IMR-90 (cell line): ENCODE measurements at regions not wholly inside any gene's neighbourhood (a gene's known extent, or its start where the extent isn't known, plus 50 kb on each side); places are given as distances from the start of the nearest gene placed in this dataset.

Experiments
- ATAC-seq: fragments of 200-7000 bp; cut with Tn5 transposase; 2 replicates; pipeline ENCODE4 v1.9.1; 2020; ENCODE audit warnings: low read depth, mild to moderate bottlenecking, moderate library complexity
- BruUV-seq: library from RNA; stranded (reverse); fragments of 400-500 nt; replicated peaks from 2 replicates; lab custom pipeline; 2021; lab: Mats Ljungman, UMichigan
- CTCF ChIA-PET: fragments of 300-600 bp; formaldehyde crosslinking; extraction: SDS; loops from one replicate; lab custom pipeline; 2021; ENCODE audit warnings: antibody characterized with exemption; lab: Yijun Ruan, JAX
- POLR2A ChIA-PET: fragments of 300-600 bp; sonication (Branson Sonifier 250); formaldehyde crosslinking; loops from one replicate; lab custom pipeline; 2022; ENCODE audit warnings: antibody characterized with exemption; ENCODE audit not compliant: unreplicated experiment; lab: Charles Lee
- DNase-seq: peaks from one replicate; pipeline ENCODE4 v3.0.0; 2013
- H2AFZ ChIP-seq: replicated peaks from 2 replicates; pipeline ENCODE3; 2013; ENCODE audit warnings: low read length, mild to moderate bottlenecking; ENCODE audit not compliant: poor library complexity
- H2AK5ac ChIP-seq: 2 replicates; pipeline ENCODE4 v1.6.1; 2013; ENCODE audit warnings: low read depth, low read length, inconsistent platforms
- H2AK9ac ChIP-seq: replicated peaks from 2 replicates; pipeline ENCODE3; 2013; ENCODE audit warnings: mild to moderate bottlenecking, low read depth, low read length, moderate library complexity; ENCODE audit not compliant: poor library complexity
- H2BK120ac ChIP-seq: 2 replicates; pipeline ENCODE4 v1.6.1; 2013; ENCODE audit warnings: low read depth, low read length, inconsistent platforms
- H2BK15ac ChIP-seq: 3 replicates; pipeline ENCODE4 v1.6.1; 2013; ENCODE audit warnings: low read depth, low read length, inconsistent platforms
- H2BK20ac ChIP-seq: 2 replicates; pipeline ENCODE4 v1.6.1; 2013; ENCODE audit warnings: low read depth, mild to moderate bottlenecking, inconsistent platforms, low read length, moderate library complexity
- H2BK5ac ChIP-seq: 2 replicates; pipeline ENCODE4 v1.6.1; 2013; ENCODE audit warnings: mild to moderate bottlenecking, low read depth, low read length, inconsistent platforms; ENCODE audit not compliant: poor library complexity, severe bottlenecking
- H3K14ac ChIP-seq: replicated peaks from 2 replicates; pipeline ENCODE4 v1.6.1; 2013; ENCODE audit warnings: low read depth, low read length, inconsistent platforms
- H3K18ac ChIP-seq: 2 replicates; pipeline ENCODE4 v1.6.1; 2013; ENCODE audit warnings: low read depth, low read length, control low read depth
- H3K23ac ChIP-seq: 2 replicates; pipeline ENCODE4 v1.6.1; 2013; ENCODE audit warnings: low read depth, low read length, inconsistent platforms
- H3K27ac ChIP-seq: 2 replicates; pipeline ENCODE4 v1.5.1; 2013; ENCODE audit warnings: mild to moderate bottlenecking, control low read depth, low read length; ENCODE audit not compliant: insufficient read depth
- H3K27me3 ChIP-seq: 2 replicates; pipeline ENCODE4 v1.6.1; 2013; ENCODE audit warnings: low read length; ENCODE audit not compliant: control insufficient read depth, insufficient read depth
- H3K36me3 ChIP-seq: 2 replicates; pipeline ENCODE4 v1.6.1; 2013; ENCODE audit warnings: low read length, mixed read lengths; ENCODE audit not compliant: control insufficient read depth, insufficient read depth
- H3K4ac ChIP-seq: 2 replicates; pipeline ENCODE4 v1.6.1; 2013; ENCODE audit warnings: low read depth, low read length, inconsistent platforms
- H3K4me1 ChIP-seq: 2 replicates; pipeline ENCODE4 v1.6.1; 2013; ENCODE audit warnings: low read length, mixed read lengths; ENCODE audit not compliant: control insufficient read depth, insufficient read depth
- H3K4me2 ChIP-seq: 2 replicates; pipeline ENCODE4 v1.6.1; 2013; ENCODE audit warnings: low read depth, mild to moderate bottlenecking, control low read depth, low read length, moderate library complexity
- H3K4me3 ChIP-seq: 2 replicates; pipeline ENCODE4 v1.5.1; 2013; ENCODE audit warnings: low read depth, mild to moderate bottlenecking, control low read depth, low read length, moderate library complexity; ENCODE audit not compliant: insufficient read depth
- H3K56ac ChIP-seq: 2 replicates; pipeline ENCODE4 v1.6.1; 2013; ENCODE audit warnings: low read length, inconsistent platforms; ENCODE audit not compliant: insufficient read depth; ENCODE audit errors: extremely low read depth
- H3K79me1 ChIP-seq, 2 experiments: 2 replicates each; pipeline ENCODE4 v1.6.1; 2013; ENCODE audit warnings: low read length in 2 of 2, inconsistent platforms in 1 of 2, low read depth in 1 of 2
- H3K9ac ChIP-seq: 2 replicates; pipeline ENCODE4 v1.6.1; 2013; ENCODE audit warnings: low read depth, low read length, control low read depth
- H3K9me1 ChIP-seq: 2 replicates; pipeline ENCODE4 v1.6.1; 2013; ENCODE audit warnings: low read length, inconsistent platforms; ENCODE audit not compliant: insufficient read depth
- H3K9me3 ChIP-seq: 2 replicates; pipeline ENCODE4 v1.6.1; 2013; ENCODE audit warnings: low read length; ENCODE audit not compliant: control insufficient read depth, insufficient read depth
- H4K20me1 ChIP-seq: 2 replicates; pipeline ENCODE4 v1.6.1; 2013; ENCODE audit warnings: low read length, inconsistent platforms; ENCODE audit not compliant: insufficient read depth
- H4K5ac ChIP-seq: 2 replicates; pipeline ENCODE4 v1.6.1; 2013; ENCODE audit warnings: mild to moderate bottlenecking, low read depth, low read length, control low read depth
- H4K8ac ChIP-seq, 2 experiments: 2 replicates each; pipeline ENCODE4 v1.6.1; 2013; ENCODE audit warnings: low read depth in 2 of 2, low read length in 2 of 2, control low read depth in 1 of 2, inconsistent platforms in 1 of 2
- H4K91ac ChIP-seq: 2 replicates; pipeline ENCODE4 v1.6.1; 2013; ENCODE audit warnings: low read depth, low read length, inconsistent platforms; ENCODE audit not compliant: insufficient read depth
- CEBPB ChIP-seq: IDR thresholded peaks from 2 replicates; pipeline ENCODE4 v1.6.1; 2012; ENCODE audit warnings: low read depth, low read length, improper control_type of control experiment
- MAFK ChIP-seq: IDR thresholded peaks from 2 replicates; pipeline ENCODE4 v1.6.1; 2012; ENCODE audit warnings: low read depth, low read length, improper control_type of control experiment
- MAZ ChIP-seq: IDR thresholded peaks from 2 replicates; pipeline ENCODE4 v1.6.1; 2012; ENCODE audit warnings: low read depth, mild to moderate bottlenecking, low read length, improper control_type of control experiment, moderate library complexity, borderline replicate concordance
- USF2 ChIP-seq: fragments of 150-350 bp; IDR thresholded peaks from 2 replicates; pipeline ENCODE4 v1.6.1; 2017; ENCODE audit warnings: mild to moderate bottlenecking, antibody characterized with exemption, low read length, low read depth
- WGBS, 2 experiments: methylation state at CpG; one replicate each; pipeline versions ENCODE4 v1.1.5 to v1.1.7; 2013; ENCODE audit warnings: missing lambda C conversion rate in 2 of 2; ENCODE audit not compliant: insufficient read length in 1 of 2; ENCODE audit errors: extremely low coverage in 2 of 2; 5-methylcytosine and 5-hydroxymethylcytosine counted together
- dilution Hi-C: fragments of 300-500 bp; cut with HindIII; formaldehyde crosslinking; loops from one replicate; pipeline ENCODE4 v1.14.3; 2018; ENCODE audit warnings: low sequenced_read_pairs; ENCODE audit not compliant: unreplicated experiment
- in situ Hi-C: fragments of 300-500 bp; cut with MboI; formaldehyde crosslinking; loops from 3 replicates; pipeline ENCODE4 v1.14.3; 2019; ENCODE audit warnings: low sequenced_read_pairs, inconsistent platforms, mixed read lengths
- intact Hi-C: fragments of 100-400 bp; cut with micrococcal nuclease; formaldehyde crosslinking; loops from 2 replicates; pipeline ENCODE4 v1.10.0; 2022

GRCh38 chr12:91364471-91365184 is 182.0 kb upstream of the DCN start:
- H2BK5ac ChIP-seq: no peak overlapping the region
- no peak for DNase-seq

More at GRCh38 chr12:91364471-91365184, 182.0 kb upstream of the DCN start:
- Histone ChIP-seq H3K27me3 (no peaks in the 10 kb centered on the region), H4K5ac (no peak overlapping the region), H3K36me3 (no peaks in the 10 kb centered on the region), H4K8ac (no peak overlapping the region), H2BK20ac (no peak overlapping the region), H3K79me1 (no peaks in the 10 kb centered on the region), H3K4ac (no peak overlapping the region), H3K27ac (no peak overlapping the region), H3K23ac (no peak overlapping the region), H4K91ac (no peak overlapping the region), H3K9ac (no peak overlapping the region), H3K9me3 (no peaks in the 10 kb centered on the region), H3K4me3 (no peak overlapping the region), H4K20me1 (no peaks in the 10 kb centered on the region), H3K4me2 (no peak overlapping the region), H3K9me1 (no peaks in the 10 kb centered on the region), H3K18ac (no peak overlapping the region), H2BK15ac (no peak overlapping the region), H2BK120ac (no peak overlapping the region), H3K14ac (no peak overlapping the region), H2AK9ac (no peak overlapping the region), H3K4me1 (no peaks in the 10 kb centered on the region), H2AFZ (no peak overlapping the region), H2AK5ac (no peak overlapping the region), H3K56ac (no peak overlapping the region)
- dilution Hi-C loops (no loop called here), intact Hi-C loops (loop anchor here (5.0 kb wide), 1 partner anchor 507 kb away; no protein-coding TSS in a partner anchor), in situ Hi-C loops (no loop called here)
- BruUV-seq: no TSS peak
- no CpG with 5 or more reads among the region's 5 CpGs for WGBS, 2 experiments
- TF ChIP-seq MAZ: no peak
- TF ChIP-seq USF2: no peak
- TF ChIP-seq CEBPB: no peak
- peak; percentile 87 for TF ChIP-seq MAFK
- ChIA-PET POLR2A (no interaction called here), CTCF (no interaction called here)
- ATAC-seq: no peak
